ENCODE measurements at regions not wholly inside any gene's neighbourhood (a gene's known extent, or its start where the extent isn't known, plus 50 kb on each side); places are given as distances from the start of the nearest gene placed in this dataset.

DNA sequence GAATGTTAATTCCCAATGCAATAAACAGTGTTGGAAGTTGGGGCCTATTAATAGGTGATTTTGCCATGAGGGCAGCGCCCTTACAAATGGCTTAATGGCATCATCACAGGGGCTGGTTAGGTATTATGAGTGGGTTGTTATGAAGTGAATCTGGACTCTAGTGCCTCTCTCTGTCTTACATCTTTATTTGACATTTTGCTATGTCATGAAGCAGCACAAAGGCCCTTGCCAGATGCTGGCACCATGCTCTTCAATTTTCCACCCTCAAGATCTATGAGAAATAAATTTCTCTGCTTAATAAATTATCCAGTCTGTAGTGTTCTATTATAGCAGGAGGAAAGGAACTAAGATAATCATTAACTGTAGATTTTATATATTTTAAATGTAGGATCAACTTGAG, 1098.7 kb upstream of the NUDT12 start:
- DNase-seq (ENCODE audit: low read depth): no peak
- TF ChIP-seq, protein P1, sequence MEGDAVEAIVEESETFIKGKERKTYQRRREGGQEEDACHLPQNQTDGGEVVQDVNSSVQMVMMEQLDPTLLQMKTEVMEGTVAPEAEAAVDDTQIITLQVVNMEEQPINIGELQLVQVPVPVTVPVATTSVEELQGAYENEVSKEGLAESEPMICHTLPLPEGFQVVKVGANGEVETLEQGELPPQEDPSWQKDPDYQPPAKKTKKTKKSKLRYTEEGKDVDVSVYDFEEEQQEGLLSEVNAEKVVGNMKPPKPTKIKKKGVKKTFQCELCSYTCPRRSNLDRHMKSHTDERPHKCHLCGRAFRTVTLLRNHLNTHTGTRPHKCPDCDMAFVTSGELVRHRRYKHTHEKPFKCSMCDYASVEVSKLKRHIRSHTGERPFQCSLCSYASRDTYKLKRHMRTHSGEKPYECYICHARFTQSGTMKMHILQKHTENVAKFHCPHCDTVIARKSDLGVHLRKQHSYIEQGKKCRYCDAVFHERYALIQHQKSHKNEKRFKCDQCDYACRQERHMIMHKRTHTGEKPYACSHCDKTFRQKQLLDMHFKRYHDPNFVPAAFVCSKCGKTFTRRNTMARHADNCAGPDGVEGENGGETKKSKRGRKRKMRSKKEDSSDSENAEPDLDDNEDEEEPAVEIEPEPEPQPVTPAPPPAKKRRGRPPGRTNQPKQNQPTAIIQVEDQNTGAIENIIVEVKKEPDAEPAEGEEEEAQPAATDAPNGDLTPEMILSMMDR (IDR thresholded peaks at IDR 0.05; ENCODE audit: low read depth, low read length, missing control alignments): no peak
- in situ Hi-C loops (cut with HindIII; ENCODE audit: low sequenced_read_pairs): no loop called here
- H3K4me3 ChIP-seq (ENCODE audit: low read depth, low read length): no peak overlapping the region

DNA sequence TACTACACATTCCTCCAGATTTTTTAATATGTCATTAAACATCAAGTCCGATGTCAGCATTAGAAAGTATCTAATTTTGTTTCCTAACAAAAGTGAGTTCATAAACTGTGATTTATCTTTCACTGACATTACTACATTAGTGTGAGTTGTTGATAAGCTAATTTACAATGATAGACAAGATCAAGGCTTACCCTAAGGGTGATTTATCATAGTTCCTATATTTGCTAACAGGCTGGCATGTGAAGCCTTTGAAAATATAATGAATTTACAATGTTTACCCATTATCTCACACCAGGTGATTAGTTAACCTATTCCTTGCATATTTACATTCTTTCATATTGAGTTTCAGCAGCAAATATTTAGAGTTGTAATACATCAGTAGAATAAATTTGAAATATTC, 1096.9 kb upstream of the NUDT12 start:
- H3K4me3 ChIP-seq (ENCODE audit: low read depth, low read length): no peak overlapping the region
- DNase-seq (ENCODE audit: low read depth): no peak
- in situ Hi-C loops (cut with HindIII; ENCODE audit: low sequenced_read_pairs): no loop called here
- TF ChIP-seq, protein P1 (IDR thresholded peaks at IDR 0.05; ENCODE audit: low read depth, low read length, missing control alignments): no peak

DNA sequence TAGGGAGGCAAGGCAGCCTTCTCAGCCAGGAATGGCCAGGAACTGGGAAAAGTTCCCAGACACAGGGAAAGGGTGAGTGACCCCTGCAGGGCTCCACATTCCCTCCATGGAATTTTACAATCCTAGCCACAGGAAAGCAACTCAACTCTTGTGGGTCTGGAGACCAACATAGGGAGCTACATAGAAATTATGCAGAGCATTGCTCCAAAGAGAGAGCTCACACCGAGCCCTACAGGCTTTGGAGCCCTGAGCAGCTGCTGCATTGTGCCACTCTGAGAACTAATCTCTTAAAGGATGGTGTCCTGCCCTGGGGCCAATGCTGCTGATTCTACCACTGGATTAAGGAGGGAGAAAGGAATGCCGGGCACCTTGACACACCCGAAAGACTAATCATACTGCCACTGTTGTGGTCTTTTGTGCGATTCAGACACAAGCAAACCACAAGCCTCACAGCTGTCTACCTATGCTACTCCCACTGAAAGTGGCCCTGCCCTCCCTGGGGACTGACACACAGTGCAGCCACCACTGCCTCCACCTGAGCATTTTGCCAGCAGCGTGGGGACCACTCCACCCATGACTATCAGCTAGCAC, 1089.8 kb upstream of the NUDT12 start:
- in situ Hi-C loops (cut with HindIII; ENCODE audit: low sequenced_read_pairs): no loop called here
- TF ChIP-seq, protein P1 (IDR thresholded peaks at IDR 0.05; ENCODE audit: low read depth, low read length, missing control alignments): no peak

DNA sequence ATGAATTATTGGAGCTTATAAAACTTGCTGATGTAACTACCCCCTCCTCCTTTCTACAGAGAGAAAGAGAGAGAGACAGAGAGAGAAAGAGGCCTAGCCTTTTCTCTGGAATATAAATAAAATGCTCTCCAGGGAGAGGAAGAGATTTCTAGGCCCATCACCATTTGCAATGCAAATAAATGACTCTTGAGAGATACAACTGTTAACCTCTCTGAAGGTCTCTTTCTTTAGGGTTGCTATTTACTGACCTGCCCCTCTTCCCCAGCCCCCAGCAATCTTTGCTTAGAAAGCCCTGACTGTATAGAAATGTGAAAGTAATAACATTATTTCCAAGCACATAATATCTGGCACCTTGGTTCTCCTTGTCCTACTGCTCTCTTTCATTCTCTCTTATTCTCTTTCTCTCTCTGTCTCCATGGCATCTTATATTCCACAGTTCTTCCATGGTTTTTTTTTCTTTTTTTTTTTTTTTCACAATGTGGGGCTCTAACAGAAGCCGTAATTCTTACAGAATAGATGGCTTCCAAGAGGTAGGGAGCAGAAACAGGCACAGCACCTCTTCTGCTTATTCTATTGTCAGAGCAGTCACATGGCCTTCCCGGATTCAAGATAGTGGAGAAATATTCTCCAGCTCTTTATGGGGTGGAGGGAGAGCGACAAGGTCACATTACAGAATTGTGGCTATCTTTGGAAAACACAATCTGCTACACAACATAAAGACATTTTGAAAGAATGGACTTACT, 1087.9 kb upstream of the NUDT12 start:
- DNase-seq (ENCODE audit: low read depth): no peak
- TF ChIP-seq, protein P1 (IDR thresholded peaks at IDR 0.05; ENCODE audit: low read depth, low read length, missing control alignments): no peak
- in situ Hi-C loops (cut with HindIII; ENCODE audit: low sequenced_read_pairs): no loop called here
- H3K4me3 ChIP-seq (ENCODE audit: low read depth, low read length): no peak overlapping the region

More for the DNA sequence above, 1089.8 kb upstream of the NUDT12 start:
- H3K4me3 ChIP-seq (ENCODE audit: low read depth, low read length): no peak overlapping the region
- DNase-seq (ENCODE audit: low read depth): no peak

DNA sequence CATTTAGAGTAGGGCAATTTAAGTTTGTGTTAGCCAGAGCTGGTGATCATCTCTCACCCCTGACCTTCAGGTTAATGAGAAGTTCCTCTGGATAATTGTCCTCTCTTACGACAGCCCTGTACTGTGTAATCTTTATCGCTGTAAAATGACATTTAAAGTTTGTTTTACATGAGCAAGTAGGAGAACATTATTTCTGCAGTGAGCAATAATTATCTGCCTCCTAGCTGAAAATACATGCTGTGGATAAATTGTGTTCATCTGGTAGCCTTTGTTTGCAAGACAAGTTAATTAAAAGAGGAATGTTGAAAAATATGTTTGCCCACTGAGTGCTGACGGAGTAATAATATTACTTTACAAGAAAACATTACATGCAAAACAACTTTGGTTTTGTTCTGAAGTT, 1083.8 kb upstream of the NUDT12 start:
- no peak overlapping the region for H3K4me3 ChIP-seq (ENCODE audit: low read depth, low read length)
- TF ChIP-seq, protein P1 (IDR thresholded peaks at IDR 0.05; ENCODE audit: low read depth, low read length, missing control alignments): no peak
- in situ Hi-C loops (cut with HindIII; ENCODE audit: low sequenced_read_pairs): no loop called here
- DNase-seq (ENCODE audit: low read depth): no peak

GRCh38 chr5:104643320-104643719, 1080.7 kb upstream of the NUDT12 start:
- no peak for DNase-seq (ENCODE audit: low read depth)
- in situ Hi-C loops (cut with HindIII; ENCODE audit: low sequenced_read_pairs): no loop called here
- TF ChIP-seq, protein P1 (IDR thresholded peaks at IDR 0.05; ENCODE audit: low read depth, low read length, missing control alignments): no peak

More at GRCh38 chr5:104643320-104643719, 1080.7 kb upstream of the NUDT12 start:
- H3K4me3 ChIP-seq (ENCODE audit: low read depth, low read length): no peak overlapping the region
